Inflammatory macrophage (primary cell): ENCODE measurements at regions not wholly inside any gene's neighbourhood (a gene's known extent, or its start where the extent isn't known, plus 50 kb on each side); places are given as distances from the start of the nearest gene placed in this dataset.
"Not testable (repeated sequence)": the region's sequence is repeated elsewhere in the genome, so short reads cannot be mapped to it uniquely, and the experiment has no call there.

Source experiments
- DNase-seq, 2 donors: peaks; one replicate each; pipeline ENCODE4 v3.0.0-alpha.2; 2020 to 2022

DNA sequence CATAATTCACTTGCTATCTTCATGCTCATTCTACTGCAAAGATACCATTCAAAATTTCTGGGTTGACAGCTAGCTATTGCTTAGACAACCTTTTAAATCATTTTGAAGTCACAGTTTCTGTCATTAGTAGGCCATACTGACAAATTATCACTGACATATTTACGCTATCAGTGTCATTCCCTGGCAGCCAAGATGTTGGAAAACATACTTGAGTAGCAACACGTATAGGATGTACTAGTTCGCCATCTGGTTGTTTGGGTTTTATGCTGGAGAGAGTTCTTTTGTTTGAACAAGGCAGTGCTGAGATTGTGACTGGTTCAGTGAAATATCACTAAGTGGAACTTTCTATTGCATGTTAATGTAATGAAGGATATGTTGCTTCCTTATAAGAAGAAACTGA is 621.9 kb downstream of the DTWD2 start:
- no peak for DNase-seq

DNA sequence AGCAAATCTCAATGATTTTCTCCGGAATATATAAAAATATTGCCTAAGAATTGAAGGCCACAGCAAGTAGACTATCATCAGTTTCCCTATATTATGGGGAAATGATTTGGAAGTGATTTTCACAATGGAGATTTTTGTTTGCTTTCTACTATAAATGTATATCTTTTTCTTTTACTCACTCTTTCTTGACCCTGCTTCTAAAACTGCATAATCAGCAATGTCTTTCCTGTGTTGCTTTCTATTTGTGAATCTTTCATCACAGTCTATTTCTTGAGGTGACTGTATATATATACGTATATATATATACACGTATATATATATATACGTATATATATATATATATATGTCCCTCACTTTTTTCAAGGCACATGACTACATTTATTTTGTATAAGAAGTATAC is 622.6 kb downstream of the DTWD2 start:
- DNase-seq = no peak

DNA sequence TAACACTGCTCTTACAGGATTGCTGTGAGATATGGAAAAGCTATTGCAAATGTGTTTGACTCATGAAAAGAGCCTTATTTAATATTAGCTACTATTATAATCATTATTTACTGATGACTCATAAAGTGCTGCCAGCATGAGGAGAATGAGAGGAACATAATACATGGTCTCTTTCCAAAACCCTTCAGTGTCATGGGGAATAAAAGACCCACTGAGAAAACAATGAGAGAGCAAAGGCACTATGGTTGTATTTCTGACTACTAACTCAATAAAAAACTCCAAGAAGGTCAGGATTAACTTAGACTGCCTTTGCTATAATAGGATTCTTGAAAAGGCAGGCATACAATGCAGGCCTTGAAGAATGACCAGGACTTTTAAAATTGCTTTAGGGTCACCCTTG is 633.5 kb downstream of the DTWD2 start:
- DNase-seq = no peak

DNA sequence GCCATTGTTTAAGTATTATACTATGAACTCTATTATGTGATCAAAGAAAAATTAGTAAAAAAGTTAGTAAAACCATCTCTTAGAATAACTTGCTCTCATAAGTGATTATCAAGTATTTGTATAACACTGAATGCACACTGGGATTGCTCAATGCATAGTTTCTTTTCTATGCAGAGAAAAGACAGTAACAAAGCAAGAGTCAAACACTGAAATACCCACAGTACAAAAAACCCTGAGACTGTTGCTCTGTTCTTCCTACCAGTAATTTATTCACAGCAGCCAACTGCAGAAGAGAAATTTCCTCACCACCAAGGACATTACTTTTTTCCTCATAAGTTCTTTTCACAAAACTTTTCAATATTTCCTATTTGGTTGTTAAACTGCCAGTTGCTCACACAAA is 634.4 kb downstream of the DTWD2 start:
- DNase-seq = no peak

DNA sequence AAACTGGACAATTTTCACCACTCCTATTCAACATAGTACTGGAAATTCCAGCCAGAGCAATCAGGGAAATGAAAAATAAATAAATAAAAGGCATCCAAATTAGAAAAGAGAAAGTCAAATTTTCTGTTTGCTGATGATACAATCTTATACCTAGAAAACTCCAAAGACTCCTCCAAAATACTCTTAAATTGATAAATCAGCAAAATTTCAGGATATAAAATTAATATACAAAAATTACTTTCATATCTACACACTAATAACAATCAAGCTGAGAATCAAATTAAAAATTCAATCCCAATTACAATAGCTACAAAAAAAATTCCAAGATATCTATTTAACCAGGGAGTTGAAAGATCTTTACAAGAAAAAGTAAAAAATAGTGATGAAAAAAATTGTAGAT is 651.9 kb downstream of the DTWD2 start:
- DNase-seq = no peak

DNA sequence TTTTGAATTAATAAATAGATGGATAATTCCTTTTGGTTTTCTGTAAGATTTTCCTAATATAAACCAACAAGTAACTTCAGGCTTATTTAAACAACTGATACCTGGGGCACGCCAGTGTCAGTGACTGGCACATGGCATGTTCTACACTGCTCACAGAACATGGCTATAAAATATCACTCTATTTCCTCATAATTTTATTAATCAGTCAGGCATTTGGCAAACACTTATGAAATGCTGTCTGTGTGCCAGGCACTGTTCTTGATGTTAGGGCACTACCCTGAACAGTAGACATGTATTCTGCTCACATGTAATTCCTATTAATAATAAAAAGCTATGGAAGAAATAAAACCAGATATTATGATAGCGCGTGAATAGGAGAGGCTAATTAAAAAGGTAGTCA is 661.0 kb downstream of the DTWD2 start:
- DNase-seq = no peak

DNA sequence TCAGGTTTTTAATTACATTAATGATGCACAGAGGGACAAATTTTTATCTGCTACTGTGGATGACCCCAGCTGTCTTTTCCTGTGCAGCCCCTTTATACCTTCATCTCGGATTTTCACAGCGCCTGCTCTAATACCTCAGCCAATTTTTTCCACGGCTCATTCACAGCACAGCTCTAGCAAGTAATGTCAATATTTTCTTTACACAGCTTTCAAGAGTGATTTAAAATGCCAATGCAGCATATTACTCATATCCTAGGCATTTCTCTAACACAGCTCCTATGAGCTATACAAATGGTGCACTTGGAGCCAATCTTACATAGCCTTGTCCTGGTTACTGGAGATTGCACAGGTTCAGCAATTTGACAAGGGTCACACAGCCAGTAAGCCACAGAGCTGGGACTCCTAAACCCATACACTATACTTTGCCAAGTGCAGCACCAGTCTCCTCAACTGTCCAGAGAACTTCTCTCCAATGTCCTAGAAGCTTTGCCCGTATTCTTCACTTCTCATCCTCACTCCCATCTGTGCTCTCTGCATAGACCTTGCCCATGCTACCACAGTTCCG is 661.8 kb downstream of the DTWD2 start:
- no peak for DNase-seq

DNA sequence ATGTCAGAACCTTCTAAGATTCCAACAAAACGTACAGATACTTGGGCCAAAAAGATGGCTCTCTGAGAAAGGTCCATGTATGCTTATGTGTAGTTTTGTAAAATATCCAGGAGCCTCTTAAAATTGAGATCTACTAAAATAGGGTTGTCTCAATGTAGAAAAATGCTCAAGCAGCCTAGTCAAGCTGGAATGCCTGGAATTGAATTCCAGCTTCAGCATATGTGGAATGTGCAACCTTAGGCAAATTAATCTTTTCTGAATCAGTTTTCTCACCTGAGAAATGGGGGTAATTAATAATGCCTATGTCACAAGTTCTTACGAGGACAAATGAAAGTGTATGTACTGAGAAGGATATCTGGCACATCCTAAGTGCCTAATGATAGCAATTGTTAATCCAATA is 662.4 kb downstream of the DTWD2 start:
- no peak for DNase-seq

DNA sequence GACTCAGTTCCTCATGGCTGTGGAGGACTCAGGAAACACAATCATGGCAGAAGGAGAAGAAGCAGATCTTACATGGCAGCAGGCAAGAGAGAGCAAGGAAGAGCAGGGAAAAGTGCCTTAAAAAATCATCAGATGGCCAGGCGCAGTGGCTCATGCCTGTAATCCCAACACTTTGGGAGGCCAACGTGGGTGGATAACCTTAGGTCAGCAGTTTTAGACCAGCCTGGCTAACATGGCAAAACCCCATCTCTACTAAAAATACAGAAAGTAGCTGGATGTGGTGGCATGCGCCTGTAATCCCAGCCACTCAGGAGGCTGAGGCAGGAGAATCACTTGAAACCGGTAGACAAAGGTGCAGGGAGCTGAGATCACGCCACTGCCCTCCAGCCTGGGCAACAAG is 664.6 kb downstream of the DTWD2 start:
- DNase-seq = not testable (repeated sequence)

DNA sequence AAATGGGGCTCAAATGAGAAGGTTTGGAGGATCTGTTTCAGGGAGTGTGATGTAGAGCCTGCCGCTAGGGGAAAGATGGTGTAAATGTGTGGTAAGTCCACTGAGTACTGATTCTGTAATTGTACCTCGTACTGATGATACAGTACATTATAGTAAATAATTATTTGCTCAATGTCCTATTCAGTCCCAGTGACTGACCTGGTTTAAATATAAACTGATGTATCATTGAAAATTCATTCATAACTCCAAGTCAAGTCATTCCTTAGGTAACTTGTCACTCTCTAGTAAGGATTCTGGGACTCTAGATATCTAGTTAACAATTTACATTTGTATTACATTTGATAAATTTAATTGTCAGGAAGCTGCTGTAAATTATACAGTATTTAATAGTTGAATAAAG is 667.3 kb downstream of the DTWD2 start:
- DNase-seq = no peak

DNA sequence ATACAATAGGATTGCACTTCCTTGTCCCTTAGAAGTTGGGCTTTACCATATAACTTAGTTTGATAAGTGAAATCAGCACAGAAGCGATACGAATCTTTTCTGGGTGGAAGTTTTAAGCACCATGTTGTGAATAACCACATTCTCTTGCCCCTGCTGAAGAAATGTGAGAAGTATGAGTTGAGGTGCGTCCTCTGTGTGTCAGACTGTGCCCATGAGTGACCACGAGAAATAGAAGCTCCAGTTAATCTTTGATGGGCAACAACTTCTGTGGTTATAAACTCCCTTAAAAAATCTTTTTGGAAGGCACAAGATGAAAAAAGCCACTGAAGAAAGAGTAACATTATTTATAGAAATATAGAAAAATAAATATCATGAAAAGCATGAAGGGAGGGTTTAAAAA is 668.2 kb downstream of the DTWD2 start:
- no peak for DNase-seq

DNA sequence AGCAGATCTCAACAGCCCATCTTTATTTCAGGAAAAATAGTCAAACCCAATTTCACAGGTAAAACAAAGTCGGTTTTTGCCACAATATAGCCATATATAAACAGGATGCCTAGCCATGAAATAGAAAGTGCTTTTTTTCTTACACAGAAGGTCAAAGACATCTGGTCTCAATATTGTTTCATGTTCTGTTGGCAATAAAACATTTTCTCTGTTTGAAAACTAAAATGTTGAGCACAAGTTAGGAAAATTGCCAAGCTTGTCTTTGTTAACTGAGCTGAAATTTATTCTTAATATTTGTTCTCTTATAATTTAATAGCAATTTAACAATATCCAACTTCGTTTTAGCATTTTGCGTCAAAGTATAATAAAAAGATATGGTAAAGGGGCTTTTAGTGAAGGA is 673.4 kb downstream of the DTWD2 start:
- DNase-seq = no peak

DNA sequence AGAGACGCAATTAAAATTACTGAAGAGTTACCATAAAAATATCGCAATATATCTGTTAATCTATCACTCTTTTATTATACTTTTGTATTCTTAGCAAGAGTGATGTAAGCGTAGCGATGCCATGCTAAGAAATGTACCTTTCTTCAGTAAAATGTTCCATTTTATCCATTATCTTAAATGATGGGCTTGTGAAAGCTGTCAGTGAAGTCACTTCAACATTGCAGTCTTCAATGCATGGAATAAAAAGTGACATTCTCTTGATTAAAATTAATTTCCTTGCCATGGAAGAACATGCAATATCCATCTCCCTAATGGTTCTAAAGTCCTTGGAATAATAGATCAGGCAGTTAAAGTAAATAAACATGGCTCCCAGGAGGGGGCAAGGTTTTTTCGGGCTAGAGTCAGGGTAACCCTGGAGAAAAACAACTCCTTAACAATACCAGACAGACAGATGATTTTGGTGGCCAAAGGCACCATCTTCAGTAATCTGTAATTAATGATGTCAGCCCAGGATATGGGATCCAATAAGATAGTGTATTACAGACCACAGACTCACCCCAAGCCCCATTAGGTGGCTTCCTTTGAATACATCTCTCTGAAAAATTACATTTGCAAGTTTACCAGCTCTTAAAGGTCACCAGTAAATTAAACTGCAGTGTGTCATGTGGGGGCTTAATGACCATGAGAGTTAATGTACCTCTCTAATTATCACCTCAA is 677.1 kb downstream of the DTWD2 start:
- DNase-seq = no peak

DNA sequence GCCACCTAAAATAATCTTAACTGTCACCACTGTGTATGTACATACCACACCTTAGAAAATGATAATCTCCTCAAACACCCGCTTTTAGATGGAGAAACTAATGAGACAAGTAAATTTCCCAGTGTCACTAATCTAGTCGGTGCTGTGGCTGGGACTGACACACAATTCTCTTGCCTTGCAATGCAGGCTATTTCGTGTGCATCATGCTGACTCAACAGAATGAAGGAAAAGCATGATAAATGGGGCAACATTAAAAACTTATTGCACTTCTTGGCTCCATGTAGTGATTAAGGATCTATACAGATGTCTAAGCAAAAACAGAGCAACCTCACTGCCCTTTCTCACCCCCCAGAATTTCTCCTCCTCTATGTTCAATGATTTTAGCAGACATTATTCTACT is 677.9 kb downstream of the DTWD2 start:
- no peak for DNase-seq

DNA sequence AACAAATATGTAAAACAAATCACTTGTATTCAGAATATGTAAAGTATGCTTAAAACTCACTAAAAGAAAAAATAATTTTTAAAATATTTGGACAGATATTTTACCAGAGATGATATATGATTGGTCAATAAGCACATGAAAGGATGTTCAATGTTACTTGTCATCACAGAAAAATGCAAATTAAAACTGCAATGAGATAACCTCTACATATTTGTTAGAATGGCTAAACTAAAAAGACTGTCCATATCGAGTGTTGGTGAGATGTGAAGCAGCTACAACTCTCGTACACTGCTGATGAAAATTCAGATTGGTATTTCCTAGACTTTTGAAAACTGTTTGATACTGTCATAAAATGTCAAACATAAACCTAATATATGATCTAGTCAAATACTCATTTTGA is 685.1 kb downstream of the DTWD2 start:
- no peak for DNase-seq

DNA sequence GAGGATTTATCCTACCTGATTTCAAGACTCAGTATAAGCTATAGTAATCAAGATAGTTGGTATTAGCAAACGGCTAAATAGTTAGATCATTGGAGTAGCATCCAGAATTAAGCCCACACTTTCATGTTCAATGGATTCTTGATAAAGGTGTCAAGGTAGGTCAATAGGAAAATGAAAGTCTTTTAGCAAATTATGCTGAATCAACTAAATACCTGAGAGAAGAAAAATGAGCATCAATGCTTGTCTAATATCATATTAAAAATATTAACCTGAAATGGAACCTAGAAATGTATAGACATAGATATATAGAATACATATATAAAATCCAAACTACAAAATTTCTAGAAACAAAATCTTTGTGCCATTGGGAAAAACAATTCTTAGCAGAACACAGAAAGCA is 685.6 kb downstream of the DTWD2 start:
- no peak for DNase-seq

DNA sequence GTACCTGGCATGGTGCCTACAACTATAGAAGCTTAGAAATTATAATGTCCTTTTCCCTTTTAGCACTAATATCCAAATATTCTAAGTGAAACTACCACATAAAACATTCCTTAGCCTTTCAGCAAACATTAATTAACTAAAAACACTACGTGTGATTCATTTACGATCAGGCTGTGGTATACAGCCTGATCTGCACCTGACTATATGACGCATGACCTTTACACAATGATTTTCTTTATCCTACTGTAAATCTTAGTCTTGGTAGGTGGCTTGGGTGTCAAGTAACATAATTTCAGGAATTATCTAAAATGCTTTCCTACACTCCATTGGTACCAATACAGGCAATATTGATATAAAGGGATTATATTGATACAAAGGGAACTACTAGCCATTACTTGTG is 686.7 kb downstream of the DTWD2 start:
- DNase-seq = no peak

DNA sequence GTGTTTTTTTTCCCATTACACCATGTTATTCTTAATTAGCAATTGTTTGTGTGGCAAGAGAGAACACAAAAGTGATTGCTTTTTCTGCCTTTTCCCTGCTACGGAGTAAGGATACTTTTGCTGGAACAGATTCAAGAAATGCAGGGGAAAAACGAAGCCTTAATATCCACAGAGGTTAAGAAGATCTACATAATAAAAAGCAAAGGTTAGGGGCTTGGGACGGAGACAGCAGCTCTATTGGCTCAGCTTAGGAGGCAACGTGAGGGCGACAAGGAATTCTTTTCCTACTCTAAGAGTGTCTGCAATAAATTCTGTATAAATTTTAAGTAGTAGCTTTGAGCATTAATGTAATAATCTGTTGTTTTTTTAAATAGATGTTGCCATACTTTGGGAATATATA is 693.3 kb downstream of the DTWD2 start:
- no peak for DNase-seq

DNA sequence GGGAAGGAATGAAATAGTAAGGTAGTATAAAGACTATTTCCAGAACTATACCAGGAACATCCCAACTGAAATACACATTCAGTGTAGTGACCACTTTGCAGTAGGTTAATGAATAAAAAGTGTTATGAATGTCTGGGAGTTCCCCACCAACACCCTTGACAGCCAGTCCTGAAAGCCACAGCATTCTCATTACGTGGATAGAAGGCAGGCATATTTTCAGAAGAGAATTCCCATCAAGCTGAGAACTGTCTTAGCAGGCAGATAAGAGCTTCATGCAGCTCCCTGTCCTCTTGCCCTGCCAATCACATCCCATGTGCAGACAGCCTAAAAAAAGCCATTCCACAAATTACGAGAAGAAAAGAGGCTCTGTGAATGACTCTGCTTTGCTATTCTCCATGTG is 695.0 kb downstream of the DTWD2 start:
- DNase-seq = no peak

DNA sequence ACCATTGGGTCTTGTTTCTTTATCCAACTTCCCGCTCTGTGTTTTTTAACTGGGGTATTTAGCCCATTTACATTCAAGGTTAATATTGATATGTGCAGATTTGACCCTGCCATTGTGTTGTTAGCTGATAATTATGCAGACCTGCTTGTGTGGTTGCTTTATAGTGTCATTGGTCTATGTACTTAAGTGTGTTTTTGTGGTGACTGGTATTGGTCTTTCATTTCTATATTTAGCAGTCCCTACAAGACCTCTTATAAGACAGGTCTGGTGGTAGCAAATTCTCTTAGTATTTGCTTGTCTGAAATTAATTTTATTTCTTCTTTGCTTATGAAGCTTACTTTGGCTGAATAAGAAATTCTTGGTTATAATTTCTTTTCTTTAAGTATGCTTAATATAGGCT is 698.1 kb downstream of the DTWD2 start:
- no peak for DNase-seq

DNA sequence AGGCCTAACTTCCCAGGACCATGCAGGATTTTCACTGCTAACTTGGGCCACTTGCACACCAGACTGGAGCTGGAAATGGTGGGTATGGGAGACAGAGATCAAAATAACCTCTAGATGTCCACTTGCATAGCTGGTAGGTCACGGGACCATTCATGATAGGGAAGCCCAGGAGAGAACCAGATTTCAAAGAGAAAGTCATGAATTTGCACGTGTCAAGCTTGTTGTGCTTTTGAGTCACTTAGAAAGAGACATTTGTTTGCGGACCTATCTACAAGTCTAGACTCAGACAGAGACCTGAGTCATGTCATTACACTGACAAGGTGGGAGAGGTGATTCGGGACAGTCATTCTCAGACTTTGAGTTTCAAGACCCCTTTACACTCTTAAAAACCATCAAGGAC is 704.1 kb downstream of the DTWD2 start:
- not testable (repeated sequence) for DNase-seq

DNA sequence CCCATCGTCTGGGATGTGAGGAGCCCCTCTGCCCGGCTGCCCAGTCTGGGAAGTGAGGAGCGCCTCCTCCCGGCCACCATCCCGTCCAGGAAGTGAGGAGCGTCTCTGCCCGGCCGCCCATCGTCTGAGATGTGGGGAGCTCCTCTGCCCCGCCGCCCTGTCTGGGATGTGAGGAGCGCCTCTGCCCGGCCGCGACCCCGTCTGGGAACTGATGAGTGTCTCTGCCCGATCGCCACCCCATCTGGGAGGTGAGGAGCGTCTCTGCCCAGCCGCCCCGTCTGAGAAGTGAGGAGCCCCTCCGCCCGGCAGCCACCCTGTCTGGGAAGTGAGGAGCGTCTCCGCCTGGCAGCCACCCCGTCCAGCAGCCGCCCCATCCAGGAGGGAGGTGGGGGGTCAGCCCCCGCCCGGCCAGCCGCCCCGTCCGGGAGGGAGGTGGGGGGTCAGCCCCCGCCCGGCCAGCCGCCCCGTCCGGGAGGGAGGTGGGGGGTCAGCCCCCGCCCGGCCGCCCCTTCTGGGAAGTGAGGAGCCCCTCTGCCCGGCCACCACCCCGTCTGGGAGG is 705.8 kb downstream of the DTWD2 start:
- not testable (repeated sequence) for DNase-seq

DNA sequence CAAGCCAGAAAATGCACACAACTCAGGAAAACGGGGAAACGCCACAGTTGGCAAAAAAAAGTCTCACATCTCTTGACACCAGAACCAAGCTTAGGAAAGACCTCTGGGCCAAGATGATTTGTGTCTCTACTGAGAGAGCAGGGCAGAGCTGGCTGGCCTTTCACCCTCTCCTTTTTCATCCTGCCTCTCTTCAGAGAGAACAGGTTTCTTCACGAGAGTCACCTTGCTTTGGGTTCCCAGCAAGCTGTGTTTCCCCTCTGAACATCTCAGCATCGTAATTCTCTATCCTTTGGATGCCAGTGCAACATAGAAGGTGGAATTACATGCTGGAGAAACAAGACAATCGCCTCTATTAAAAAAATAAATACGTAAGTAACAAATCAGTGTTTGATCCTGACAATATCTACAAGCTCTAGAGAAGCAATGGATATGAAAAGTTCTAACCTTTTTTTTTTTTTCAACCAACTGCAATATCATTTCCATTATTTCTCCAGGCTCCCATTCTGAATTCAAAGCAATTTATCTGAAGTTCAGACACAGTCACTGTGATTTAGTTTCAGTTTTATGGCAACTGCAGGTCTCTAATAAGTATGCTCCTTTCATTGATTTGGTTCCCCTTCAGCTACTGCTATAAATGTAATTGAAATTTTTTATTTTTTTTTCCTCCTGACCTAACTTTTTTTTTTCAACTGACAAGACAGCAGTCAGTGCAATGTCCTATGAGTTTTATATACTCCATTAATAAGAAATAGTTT is 708.6 kb downstream of the DTWD2 start:
- no peak for DNase-seq

DNA sequence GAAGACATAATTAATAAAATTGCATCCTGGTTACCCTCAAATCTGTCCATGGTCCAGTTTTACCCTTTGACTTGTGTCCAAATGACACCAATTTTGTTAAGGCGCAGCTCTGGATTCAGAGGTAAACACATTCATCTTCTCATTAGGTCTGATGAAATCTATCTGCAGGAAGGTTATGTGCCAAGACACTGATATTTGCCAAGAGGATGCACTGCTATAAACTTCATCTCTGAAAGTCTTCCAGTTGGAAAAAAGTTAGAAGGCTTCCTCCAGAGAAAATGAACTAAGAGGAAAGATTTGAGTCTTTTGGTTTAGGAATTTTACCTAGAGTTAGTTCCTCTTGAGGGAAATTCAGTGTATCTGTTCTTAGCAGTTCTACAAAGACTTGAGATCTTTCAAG is 717.8 kb downstream of the DTWD2 start:
- no peak for DNase-seq
